ENCODE measurements at regions not wholly inside any gene's neighbourhood (a gene's known extent, or its start where the extent isn't known, plus 50 kb on each side); places are given as distances from the start of the nearest gene placed in this dataset.
"Not testable (repeated sequence)": the region's sequence is repeated elsewhere in the genome, so short reads cannot be mapped to it uniquely, and the experiment has no call there.

DNA sequence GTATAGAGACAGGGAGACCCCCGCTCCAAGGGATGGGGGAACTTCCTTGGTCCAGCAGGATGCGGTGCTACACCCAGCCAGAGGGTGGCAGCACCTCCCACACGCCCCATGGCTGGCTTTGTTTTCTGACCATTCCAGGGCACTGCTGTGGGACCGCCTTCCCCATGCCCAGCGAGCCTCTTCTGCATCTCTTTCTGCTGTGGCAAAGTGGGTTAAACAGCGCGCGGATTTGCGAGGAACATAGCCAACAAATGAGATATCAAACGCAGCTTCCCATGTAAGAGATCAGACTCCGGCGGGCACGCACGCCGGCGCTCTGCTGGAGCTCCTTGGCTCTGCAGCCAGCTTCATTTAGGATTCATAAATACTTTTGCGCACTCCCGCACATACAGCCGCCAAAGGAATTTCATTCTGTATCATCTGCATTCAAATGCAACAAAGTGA is 485.8 kb upstream of the CADM1 start:
- 43% methylated on average over 16 of the region's 19 CpGs for WGBS (ENCODE audit: insufficient coverage)
- Histone ChIP-seq H3K36me3 (ENCODE audit: control insufficient read depth, insufficient read depth, low read length) (no peaks in the 10 kb centered on the region), H3K4me3 (ENCODE audit: low read length) (no peak overlapping the region), H3K9me3 (replicated peaks; ENCODE audit: control insufficient read depth, low read depth, low read length) (no peaks in the 10 kb centered on the region), H3K4me1 (ENCODE audit: control insufficient read depth, insufficient read depth, low read length) (no peaks in the 10 kb centered on the region), H3K27me3 (ENCODE audit: control insufficient read depth, insufficient read depth, low read length) (peaks cover 2% of the 10 kb centered on the region), H3K27ac (ENCODE audit: low read length) (no peak overlapping the region)
- no peak for DNase-seq

DNA sequence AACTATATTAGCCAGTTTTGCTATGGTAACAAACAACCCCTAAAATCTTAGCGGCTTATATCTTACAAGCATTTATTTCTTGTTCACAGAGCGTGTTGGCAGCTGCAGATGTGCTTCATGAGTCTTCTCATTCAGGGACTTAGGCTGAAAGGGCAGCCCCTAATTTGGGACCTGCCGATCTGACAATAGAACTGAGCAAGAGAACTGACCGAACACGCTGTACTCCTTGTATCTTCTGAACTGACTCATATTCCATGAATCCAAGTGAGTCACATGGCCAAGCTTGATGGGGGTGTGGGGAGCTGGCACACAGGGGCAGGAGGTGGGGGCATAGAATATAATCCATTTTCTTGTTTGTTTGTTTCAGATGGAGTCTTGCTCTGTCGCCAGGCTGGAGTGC is 481.7 kb upstream of the CADM1 start:
- no CpG with 5 or more reads among the region's 6 CpGs for WGBS (ENCODE audit: insufficient coverage)
- peaks cover 2% of the 10 kb centered on the region for H3K27me3 ChIP-seq (ENCODE audit: control insufficient read depth, insufficient read depth, low read length)
- H3K4me3 ChIP-seq (ENCODE audit: low read length), result no peak overlapping the region
- no peak for DNase-seq
- no peaks in the 10 kb centered on the region for H3K36me3 ChIP-seq (ENCODE audit: control insufficient read depth, insufficient read depth, low read length)
- H3K4me1 ChIP-seq (ENCODE audit: control insufficient read depth, insufficient read depth, low read length), result no peaks in the 10 kb centered on the region
- no peak overlapping the region for H3K27ac ChIP-seq (ENCODE audit: low read length)
- no peaks in the 10 kb centered on the region for H3K9me3 ChIP-seq (replicated peaks; ENCODE audit: control insufficient read depth, low read depth, low read length)

- H3K27ac ChIP-seq (ENCODE audit: low read length), result no peak overlapping the region
- no CpG with 5 or more reads among the region's 2 CpGs for WGBS (ENCODE audit: insufficient coverage)
- no peak overlapping the region for H3K4me3 ChIP-seq (ENCODE audit: low read length)
- no peaks in the 10 kb centered on the region for H3K36me3 ChIP-seq (ENCODE audit: control insufficient read depth, insufficient read depth, low read length)
- no peaks in the 10 kb centered on the region for H3K9me3 ChIP-seq (replicated peaks; ENCODE audit: control insufficient read depth, low read depth, low read length)
- no peaks in the 10 kb centered on the region for H3K4me1 ChIP-seq (ENCODE audit: control insufficient read depth, insufficient read depth, low read length)
- H3K27me3 ChIP-seq (ENCODE audit: control insufficient read depth, insufficient read depth, low read length), result peaks cover 2% of the 10 kb centered on the region
- no peak for DNase-seq
Observed at GRCh38 chr11:115984228-115984627, 480.0 kb upstream of the CADM1 start.

GRCh38 chr11:115982666-115983065 is 478.5 kb upstream of the CADM1 start:
- Histone ChIP-seq H3K4me1 (ENCODE audit: control insufficient read depth, insufficient read depth, low read length) (no peaks in the 10 kb centered on the region), H3K27me3 (ENCODE audit: control insufficient read depth, insufficient read depth, low read length) (no peaks in the 10 kb centered on the region), H3K27ac (ENCODE audit: low read length) (no peak overlapping the region), H3K36me3 (ENCODE audit: control insufficient read depth, insufficient read depth, low read length) (no peaks in the 10 kb centered on the region), H3K9me3 (replicated peaks; ENCODE audit: control insufficient read depth, low read depth, low read length) (no peaks in the 10 kb centered on the region), H3K4me3 (ENCODE audit: low read length) (no peak overlapping the region)
- DNase-seq, result no peak
- 67% methylated on average over 1 of the region's 4 CpGs for WGBS (ENCODE audit: insufficient coverage)

- Histone ChIP-seq H3K36me3 (ENCODE audit: control insufficient read depth, insufficient read depth, low read length) (no peaks in the 10 kb centered on the region), H3K27ac (ENCODE audit: low read length) (no peak overlapping the region), H3K4me1 (ENCODE audit: control insufficient read depth, insufficient read depth, low read length) (no peaks in the 10 kb centered on the region), H3K27me3 (ENCODE audit: control insufficient read depth, insufficient read depth, low read length) (no peaks in the 10 kb centered on the region), H3K9me3 (replicated peaks; ENCODE audit: control insufficient read depth, low read depth, low read length) (no peaks in the 10 kb centered on the region), H3K4me3 (ENCODE audit: low read length) (no peak overlapping the region)
- DNase-seq, result no peak
- WGBS (ENCODE audit: insufficient coverage), result 49% methylated on average over 2 of the region's 3 CpGs
Observed at GRCh38 chr11:115981814-115982471, 477.7 kb upstream of the CADM1 start.

DNA sequence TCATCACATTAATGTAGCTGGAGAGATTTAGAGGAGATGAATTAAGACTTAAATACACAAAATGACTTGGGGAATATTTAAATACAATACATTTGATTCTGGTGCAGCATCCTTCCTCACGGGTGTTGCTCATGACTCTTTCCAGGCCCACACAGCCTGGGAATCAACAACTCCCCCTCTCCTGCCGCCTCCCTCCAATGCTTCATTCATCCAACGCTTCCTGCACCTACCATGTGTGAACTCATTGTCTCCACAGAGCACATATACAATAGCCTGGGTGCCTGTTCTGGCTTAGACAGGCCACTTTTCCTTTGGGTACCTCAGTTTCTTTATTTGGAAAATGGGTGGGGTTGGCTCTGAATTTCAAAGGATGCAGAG is 476.9 kb upstream of the CADM1 start:
- H3K27ac ChIP-seq (ENCODE audit: low read length), result no peak overlapping the region
- peaks cover 6% of the 10 kb centered on the region for H3K27me3 ChIP-seq (ENCODE audit: control insufficient read depth, insufficient read depth, low read length)
- WGBS (ENCODE audit: insufficient coverage), result 67% methylated on average over 2 of the region's 3 CpGs
- no peak overlapping the region for H3K4me3 ChIP-seq (ENCODE audit: low read length)
- H3K4me1 ChIP-seq (ENCODE audit: control insufficient read depth, insufficient read depth, low read length), result no peaks in the 10 kb centered on the region
- DNase-seq, result no peak
- H3K36me3 ChIP-seq (ENCODE audit: control insufficient read depth, insufficient read depth, low read length), result no peaks in the 10 kb centered on the region
- H3K9me3 ChIP-seq (replicated peaks; ENCODE audit: control insufficient read depth, low read depth, low read length), result no peaks in the 10 kb centered on the region

DNA sequence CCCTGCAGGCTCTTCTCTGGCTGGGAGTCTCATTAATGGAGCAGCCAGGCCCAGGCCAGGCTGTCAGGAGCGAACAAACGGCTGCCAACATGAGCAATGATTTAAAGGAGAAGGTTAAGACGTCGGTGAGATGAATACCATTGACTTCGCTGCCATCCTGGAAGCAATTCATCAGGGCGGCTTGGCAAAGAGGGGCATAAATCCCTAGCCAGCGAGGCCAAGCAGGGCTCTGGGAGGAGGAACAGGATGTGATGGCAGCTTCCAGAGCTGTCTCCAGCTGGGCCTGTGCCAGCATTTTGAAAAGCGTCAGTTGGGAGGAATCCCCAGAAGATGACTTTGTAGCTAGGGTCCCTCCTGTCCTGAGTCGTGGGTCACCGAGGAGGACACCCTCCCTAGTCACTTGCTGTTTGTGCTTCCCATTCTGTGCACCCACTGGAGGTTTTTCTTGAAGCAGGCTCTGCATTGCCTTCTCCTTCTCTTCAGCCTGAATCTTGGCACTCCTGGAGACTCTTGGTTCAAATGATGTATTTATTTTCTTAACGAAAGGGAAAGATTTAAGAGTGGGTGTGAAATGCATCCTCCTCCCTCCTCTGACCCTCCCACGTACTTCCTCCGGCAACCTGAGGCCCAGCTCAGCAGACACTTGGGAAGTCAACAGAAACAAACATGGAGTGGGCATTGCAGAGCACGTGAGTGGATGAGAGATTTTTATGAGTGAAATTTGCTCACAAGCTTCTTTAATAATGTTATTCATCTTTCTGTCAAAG is 476.3 kb upstream of the CADM1 start:
- no peak for DNase-seq
- no peaks in the 10 kb centered on the region for H3K9me3 ChIP-seq (replicated peaks; ENCODE audit: control insufficient read depth, low read depth, low read length)
- no peaks in the 10 kb centered on the region for H3K36me3 ChIP-seq (ENCODE audit: control insufficient read depth, insufficient read depth, low read length)
- peaks cover 5% of the 10 kb centered on the region for H3K4me1 ChIP-seq (ENCODE audit: control insufficient read depth, insufficient read depth, low read length)
- no peak overlapping the region for H3K4me3 ChIP-seq (ENCODE audit: low read length)
- peaks cover 6% of the 10 kb centered on the region for H3K27me3 ChIP-seq (ENCODE audit: control insufficient read depth, insufficient read depth, low read length)
- WGBS (ENCODE audit: insufficient coverage), result 43% methylated on average over 8 of the region's 14 CpGs
- H3K27ac ChIP-seq (ENCODE audit: low read length), result no peak overlapping the region

- WGBS (ENCODE audit: insufficient coverage), result no CpG with 5 or more reads among the region's 1 CpG
Observed at GRCh38 chr11:115974703-115975102, 470.5 kb upstream of the CADM1 start.

DNA sequence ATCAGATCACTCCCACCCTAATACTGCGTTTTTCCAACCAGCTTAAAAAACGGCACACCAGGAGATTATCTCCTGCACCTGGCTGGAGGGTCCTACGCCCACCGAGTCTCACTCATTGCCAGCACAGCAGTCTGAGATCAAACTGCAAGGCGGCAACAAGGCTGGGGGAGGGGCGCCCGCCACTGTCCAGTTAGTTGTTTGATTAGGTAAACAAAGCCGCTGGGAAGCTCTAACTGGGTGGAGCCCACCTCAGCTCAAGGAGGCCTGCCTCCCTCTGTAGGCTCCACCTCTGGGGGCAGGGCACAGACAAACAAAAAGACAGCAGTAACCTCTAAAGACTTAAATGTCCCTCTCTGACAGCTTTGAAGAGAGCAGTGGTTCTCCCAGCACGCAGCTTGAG is 463.0 kb upstream of the CADM1 start:
- not testable (repeated sequence) for H3K27me3 ChIP-seq (ENCODE audit: control insufficient read depth, insufficient read depth, low read length); H3K27ac ChIP-seq (ENCODE audit: low read length); DNase-seq; H3K4me3 ChIP-seq (ENCODE audit: low read length); H3K9me3 ChIP-seq (replicated peaks; ENCODE audit: control insufficient read depth, low read depth, low read length); H3K36me3 ChIP-seq (ENCODE audit: control insufficient read depth, insufficient read depth, low read length)
- WGBS (ENCODE audit: insufficient coverage), result 100% methylated on average over 1 of the region's 9 CpGs
- H3K4me1 ChIP-seq (ENCODE audit: control insufficient read depth, insufficient read depth, low read length), result peaks cover 31% of the 10 kb centered on the region

More at GRCh38 chr11:115974703-115975102, 470.5 kb upstream of the CADM1 start:
- Histone ChIP-seq H3K4me1 (ENCODE audit: control insufficient read depth, insufficient read depth, low read length) (peaks cover 9% of the 10 kb centered on the region), H3K4me3 (ENCODE audit: low read length) (no peak overlapping the region), H3K27me3 (ENCODE audit: control insufficient read depth, insufficient read depth, low read length) (peaks cover 6% of the 10 kb centered on the region), H3K36me3 (ENCODE audit: control insufficient read depth, insufficient read depth, low read length) (no peaks in the 10 kb centered on the region), H3K9me3 (replicated peaks; ENCODE audit: control insufficient read depth, low read depth, low read length) (no peaks in the 10 kb centered on the region), H3K27ac (ENCODE audit: low read length) (no peak overlapping the region)
- no peak for DNase-seq

DNA sequence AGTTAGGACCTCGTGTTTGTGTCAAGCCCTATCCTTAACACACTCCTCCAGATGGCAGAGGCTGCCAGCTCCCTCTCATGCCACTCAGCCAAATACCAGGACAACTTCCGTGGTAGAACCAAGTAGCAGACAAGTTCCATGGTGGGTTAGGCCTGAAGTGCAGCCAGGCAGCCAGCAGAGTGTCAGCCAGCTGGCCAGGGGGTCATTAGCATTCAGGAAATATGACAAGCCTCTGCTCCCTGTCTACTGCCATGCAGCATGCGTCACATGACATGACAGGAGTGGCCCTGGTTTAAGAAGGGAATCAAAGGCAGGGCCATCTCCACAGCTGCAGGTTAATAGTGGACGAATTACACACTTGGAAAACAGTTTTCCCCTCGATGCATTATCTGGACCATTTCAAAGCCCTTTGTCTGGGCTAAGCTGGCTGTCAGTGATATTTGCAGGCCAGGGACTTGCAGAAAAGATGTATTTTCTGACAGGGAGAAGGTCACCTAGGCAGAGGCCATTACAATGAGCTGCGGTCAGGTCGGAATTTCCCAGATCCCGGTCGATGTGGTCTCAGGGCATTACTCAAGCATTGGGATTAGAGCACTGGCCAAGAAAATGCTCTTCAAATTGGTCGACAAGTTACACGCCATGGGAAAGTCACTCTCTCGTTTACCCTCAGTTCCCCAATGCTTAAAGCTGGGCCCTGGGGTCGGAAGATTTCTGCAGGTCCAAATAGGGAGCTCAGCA is 461.7 kb upstream of the CADM1 start:
- Histone ChIP-seq H3K27ac (ENCODE audit: low read length) (no peak overlapping the region), H3K27me3 (ENCODE audit: control insufficient read depth, insufficient read depth, low read length) (peaks cover 2% of the 10 kb centered on the region), H3K4me3 (ENCODE audit: low read length) (no peak overlapping the region), H3K4me1 (ENCODE audit: control insufficient read depth, insufficient read depth, low read length) (peaks cover 38% of the 10 kb centered on the region), H3K36me3 (ENCODE audit: control insufficient read depth, insufficient read depth, low read length) (no peaks in the 10 kb centered on the region), H3K9me3 (replicated peaks; ENCODE audit: control insufficient read depth, low read depth, low read length) (no peaks in the 10 kb centered on the region)
- 52% methylated on average over 8 of the region's 13 CpGs for WGBS (ENCODE audit: insufficient coverage)
- DNase-seq, result peak; percentile 47

Measured in muscle of leg (tissue), 3 donors.